H9 (cell line): ENCODE measurements at regions not wholly inside any gene's neighbourhood (a gene's known extent, or its start where the extent isn't known, plus 50 kb on each side); places are given as distances from the start of the nearest gene placed in this dataset.

Experiments
- DNase-seq: peaks from one replicate; pipeline ENCODE4 v3.0.0-alpha.2; 2017
- H2AFZ ChIP-seq: one replicate; pipeline ENCODE4 v1.6.1; 2013; ENCODE audit warnings: mild to moderate bottlenecking, low read length, control low read depth, moderate library complexity
- H2AK5ac ChIP-seq: 2 replicates; pipeline ENCODE4 v1.6.1; 2013; ENCODE audit warnings: low read length, control low read depth, mixed read lengths; ENCODE audit not compliant: insufficient read length
- H2BK120ac ChIP-seq: one replicate; pipeline ENCODE4 v1.6.1; 2013; ENCODE audit warnings: low read depth, mild to moderate bottlenecking, low read length, control low read depth, inconsistent platforms; ENCODE audit not compliant: poor library complexity, severe bottlenecking
- H2BK12ac ChIP-seq: 2 replicates; pipeline ENCODE4 v1.6.1; 2013; ENCODE audit warnings: low read length, control low read depth, mixed read lengths, low read depth; ENCODE audit not compliant: insufficient read length
- H2BK15ac ChIP-seq: 2 replicates; pipeline ENCODE4 v1.6.1; 2013; ENCODE audit warnings: low read depth, low read length, control low read depth
- H2BK20ac ChIP-seq: one replicate; pipeline ENCODE4 v1.6.1; 2013; ENCODE audit warnings: low read depth, mild to moderate bottlenecking, low read length, control low read depth, inconsistent platforms; ENCODE audit not compliant: poor library complexity, severe bottlenecking
- H2BK5ac ChIP-seq: 2 replicates; pipeline ENCODE4 v1.6.1; 2013; ENCODE audit warnings: low read length, control low read depth, mixed read lengths; ENCODE audit not compliant: insufficient read length
- H3K14ac ChIP-seq: 2 replicates; pipeline ENCODE4 v1.6.1; 2013; ENCODE audit warnings: low read length, control low read depth; ENCODE audit not compliant: insufficient read depth
- H3K18ac ChIP-seq: 2 replicates; pipeline ENCODE4 v1.6.1; 2013; ENCODE audit warnings: low read depth, mild to moderate bottlenecking, mixed read lengths, low read length, control low read depth; ENCODE audit not compliant: insufficient read length
- H3K23ac ChIP-seq: 2 replicates; pipeline ENCODE4 v1.6.1; 2013; ENCODE audit warnings: low read length, control low read depth, mixed read lengths, low read depth; ENCODE audit not compliant: insufficient read length
- H3K23me2 ChIP-seq: 2 replicates; pipeline ENCODE4 v1.6.1; 2013; ENCODE audit warnings: low read depth, mild to moderate bottlenecking, mixed read lengths, low read length, control low read depth; ENCODE audit not compliant: insufficient read length, poor library complexity, severe bottlenecking
- H3K27ac ChIP-seq: 2 replicates; pipeline ENCODE4 v1.5.1; 2013; ENCODE audit warnings: low read length, control low read depth, mixed read lengths, low read depth; ENCODE audit not compliant: insufficient read length
- H3K27me3 ChIP-seq: 2 replicates; pipeline ENCODE4 v1.6.1; 2013; ENCODE audit warnings: low read length, control low read depth, inconsistent platforms; ENCODE audit not compliant: insufficient read depth
- H3K4ac ChIP-seq: 2 replicates; pipeline ENCODE4 v1.6.1; 2013; ENCODE audit warnings: low read depth, mild to moderate bottlenecking, control low read depth, inconsistent platforms, low read length, moderate library complexity
- H3K4me1 ChIP-seq: 2 replicates; pipeline ENCODE4 v1.6.1; 2013; ENCODE audit warnings: low read length, control low read depth, inconsistent platforms; ENCODE audit not compliant: insufficient read depth
- H3K4me2 ChIP-seq: 2 replicates; pipeline ENCODE4 v1.6.1; 2013; ENCODE audit warnings: low read length, control low read depth, mixed read lengths; ENCODE audit not compliant: insufficient read length, insufficient read depth
- H3K56ac ChIP-seq: 2 replicates; pipeline ENCODE4 v1.6.1; 2013; ENCODE audit warnings: low read depth, mild to moderate bottlenecking, mixed read lengths, low read length, control low read depth; ENCODE audit not compliant: insufficient read length
- H3K79me1 ChIP-seq: 2 replicates; pipeline ENCODE4 v1.6.1; 2013; ENCODE audit warnings: low read depth, mild to moderate bottlenecking, moderate library complexity, low read length, control low read depth, inconsistent platforms; ENCODE audit not compliant: insufficient read depth, poor library complexity, severe bottlenecking
- H3K79me2 ChIP-seq: 2 replicates; pipeline ENCODE4 v1.6.1; 2013; ENCODE audit warnings: low read length, control low read depth, inconsistent platforms; ENCODE audit not compliant: insufficient read depth
- H3K9ac ChIP-seq: 2 replicates; pipeline ENCODE4 v1.6.1; 2013; ENCODE audit warnings: low read length, control low read depth, mixed read lengths; ENCODE audit not compliant: insufficient read length; ENCODE audit errors: extremely low read depth
- H3K9me3 ChIP-seq: one replicate; pipeline ENCODE4 v1.6.1; 2013; ENCODE audit warnings: low read depth, low read length, inconsistent platforms; ENCODE audit not compliant: control insufficient read depth
- H3T11ph ChIP-seq: one replicate; pipeline ENCODE4 v1.6.1; 2013; ENCODE audit warnings: mild to moderate bottlenecking, low read length, control low read depth, inconsistent platforms
- H4K20me1 ChIP-seq: one replicate; pipeline ENCODE4 v1.6.1; 2013; ENCODE audit not compliant: control insufficient read depth, insufficient read length, insufficient read depth
- H4K5ac ChIP-seq: 2 replicates; pipeline ENCODE4 v1.6.1; 2013; ENCODE audit warnings: low read depth, mild to moderate bottlenecking, mixed read lengths, low read length, control low read depth; ENCODE audit not compliant: insufficient read length
- H4K8ac ChIP-seq: replicated peaks from 2 replicates; pipeline ENCODE4 v1.6.1; 2013; ENCODE audit warnings: low read length, control low read depth, mixed read lengths, low read depth; ENCODE audit not compliant: insufficient read length
- H4K91ac ChIP-seq: 2 replicates; pipeline ENCODE4 v1.6.1; 2013; ENCODE audit warnings: low read depth, mild to moderate bottlenecking, moderate library complexity, mixed read lengths, low read length, control low read depth; ENCODE audit not compliant: insufficient read length
- H3K27ac Mint-ChIP-seq, 3 experiments: 2 replicates in 2 of 3; 3 replicates in 1 of 3; pipeline ENCODE4 v1.8.0; 2020 to 2021; ENCODE audit warnings: mixed read lengths in 3 of 3, mild to moderate bottlenecking in 1 of 3, moderate library complexity in 1 of 3
- H3K27me3 Mint-ChIP-seq: 2 replicates; pipeline ENCODE4 v1.8.0; 2021; ENCODE audit warnings: low read depth, mild to moderate bottlenecking, moderate library complexity, mixed read lengths
- H3K36me3 Mint-ChIP-seq, 3 experiments: 2 replicates in 2 of 3; 3 replicates in 1 of 3; pipeline ENCODE4 v1.8.0; 2020 to 2021; ENCODE audit warnings: low read depth in 3 of 3, mixed read lengths in 3 of 3; ENCODE audit not compliant: insufficient read depth in 1 of 3
- H3K4me1 Mint-ChIP-seq, 2 experiments: 2 replicates each; pipeline ENCODE4 v1.8.0; 2020; ENCODE audit warnings: mixed read lengths in 2 of 2
- H3K4me3 Mint-ChIP-seq, 2 experiments: 2 replicates in 1 of 2; 3 replicates in 1 of 2; pipeline ENCODE4 v1.8.0; 2020 to 2021; ENCODE audit warnings: mild to moderate bottlenecking in 2 of 2, mixed read lengths in 2 of 2, moderate library complexity in 1 of 2
- H3K9me3 Mint-ChIP-seq, 2 experiments: 2 replicates in 1 of 2; 3 replicates in 1 of 2; pipeline ENCODE4 v1.8.0; 2020; ENCODE audit warnings: mild to moderate bottlenecking in 2 of 2, mixed read lengths in 2 of 2, moderate library complexity in 1 of 2
- WGBS: extraction: QIAGEN DNeasy Blood & Tissue Kit; methylation state at CpG from one replicate; pipeline ENCODE4 v1.1.7; 2013; ENCODE audit warnings: missing lambda C conversion rate, low lambda C conversion rate, mixed read lengths; ENCODE audit not compliant: insufficient read length; ENCODE audit errors: extremely low coverage; 5-methylcytosine and 5-hydroxymethylcytosine counted together
- TF ChIP-seq, protein P1 (sequence below): fragments of 200-600 bp; sonication (generic); conservative IDR thresholded peaks from 3 replicates; pipeline ENCODE4 v1.8.0; 2021; ENCODE audit warnings: antibody characterized with exemption, mild to moderate bottlenecking

DNA sequence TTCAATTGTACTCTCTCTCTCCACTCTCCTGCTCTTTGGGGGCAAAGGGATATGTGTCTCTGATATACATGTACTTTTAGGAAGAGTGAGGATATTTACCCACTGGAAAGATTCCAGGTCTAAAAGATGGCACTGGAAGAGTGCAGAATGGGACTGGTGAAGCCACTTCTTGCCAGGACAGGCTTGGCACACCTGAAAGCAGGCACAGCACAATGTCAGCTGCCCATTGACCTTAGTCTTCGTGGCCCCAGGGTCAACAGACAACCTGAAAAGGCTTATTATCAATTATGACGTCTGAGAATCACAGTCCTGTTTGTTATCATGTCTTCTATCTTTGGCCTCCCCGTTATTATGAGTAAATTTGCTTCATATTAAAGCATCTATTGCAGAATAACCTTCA lies 86.7 kb upstream of the PAK3 start:
- Histone ChIP-seq H3K4me1 (no peaks in the 10 kb centered on the region; the same call in 1 of the 2 replicates), H4K91ac (no peak overlapping the region), H3K27ac (no peak overlapping the region), H3K18ac (no peak overlapping the region), H2BK120ac (no peak overlapping the region), H2BK20ac (no peak overlapping the region), H3K9ac (no peak overlapping the region), H3K23me2 (no peaks in the 10 kb centered on the region), H2BK5ac (no peak overlapping the region), H2AK5ac (no peak overlapping the region), H4K20me1 (no peaks in the 10 kb centered on the region), H3K79me2 (no peaks in the 10 kb centered on the region), H4K8ac (no peak overlapping the region), H3T11ph (no peak overlapping the region), H4K5ac (no peak overlapping the region), H3K23ac (no peak overlapping the region), H3K14ac (no peak overlapping the region), H2BK15ac (no peak overlapping the region), H2AFZ (no peak overlapping the region), H3K9me3 (no peaks in the 10 kb centered on the region), H3K4me2 (no peak overlapping the region), H2BK12ac (no peak overlapping the region), H3K56ac (no peak overlapping the region), H3K4ac (no peak overlapping the region), H3K27me3 (no peaks in the 10 kb centered on the region; the same call in 1 of the 2 replicates), H3K79me1 (no peaks in the 10 kb centered on the region)
- WGBS = no CpG with 5 or more reads among the region's 3 CpGs
- Mint-ChIP-seq H3K4me1 (peaks cover 31 to 46% of the 10 kb centered on the region in 2 experiments), H3K36me3 (no peaks in the 10 kb centered on the region; a peak in 1 of 7 replicates), H3K4me3 (no peak overlapping the region), H3K27ac (no peak overlapping the region), H3K27me3 (no peaks in the 10 kb centered on the region), H3K9me3 (no peaks in the 10 kb centered on the region; a peak in 1 of 5 replicates)
- TF ChIP-seq, protein P1, sequence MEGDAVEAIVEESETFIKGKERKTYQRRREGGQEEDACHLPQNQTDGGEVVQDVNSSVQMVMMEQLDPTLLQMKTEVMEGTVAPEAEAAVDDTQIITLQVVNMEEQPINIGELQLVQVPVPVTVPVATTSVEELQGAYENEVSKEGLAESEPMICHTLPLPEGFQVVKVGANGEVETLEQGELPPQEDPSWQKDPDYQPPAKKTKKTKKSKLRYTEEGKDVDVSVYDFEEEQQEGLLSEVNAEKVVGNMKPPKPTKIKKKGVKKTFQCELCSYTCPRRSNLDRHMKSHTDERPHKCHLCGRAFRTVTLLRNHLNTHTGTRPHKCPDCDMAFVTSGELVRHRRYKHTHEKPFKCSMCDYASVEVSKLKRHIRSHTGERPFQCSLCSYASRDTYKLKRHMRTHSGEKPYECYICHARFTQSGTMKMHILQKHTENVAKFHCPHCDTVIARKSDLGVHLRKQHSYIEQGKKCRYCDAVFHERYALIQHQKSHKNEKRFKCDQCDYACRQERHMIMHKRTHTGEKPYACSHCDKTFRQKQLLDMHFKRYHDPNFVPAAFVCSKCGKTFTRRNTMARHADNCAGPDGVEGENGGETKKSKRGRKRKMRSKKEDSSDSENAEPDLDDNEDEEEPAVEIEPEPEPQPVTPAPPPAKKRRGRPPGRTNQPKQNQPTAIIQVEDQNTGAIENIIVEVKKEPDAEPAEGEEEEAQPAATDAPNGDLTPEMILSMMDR = no peak
- DNase-seq = no peak
